Parathyroid adenoma (tissue), 2 donors: ENCODE measurements at regions not wholly inside any gene's neighbourhood (a gene's known extent, or its start where the extent isn't known, plus 50 kb on each side); places are given as distances from the start of the nearest gene placed in this dataset.

Experiments
- H2AFZ ChIP-seq: fragments of 300-600 bp; sonication (generic); one replicate; pipeline ENCODE4 v1.7.0; 2017; ENCODE audit warnings: antibody characterized with exemption, mild to moderate bottlenecking
- H3K27ac ChIP-seq: fragments of 300-600 bp; sonication (generic); one replicate; pipeline ENCODE4 v1.7.0; 2017
- H3K27me3 ChIP-seq: fragments of 300-600 bp; sonication (generic); one replicate; pipeline ENCODE4 v1.7.0; 2017; ENCODE audit warnings: low read length; ENCODE audit not compliant: control insufficient read depth, insufficient read depth
- H3K36me3 ChIP-seq: fragments of 300-600 bp; sonication (generic); one replicate; pipeline ENCODE4 v1.7.0; 2017; ENCODE audit warnings: low read length; ENCODE audit not compliant: control insufficient read depth, insufficient read depth
- H3K4me1 ChIP-seq: fragments of 300-600 bp; sonication (generic); one replicate; pipeline ENCODE4 v1.7.0; 2017; ENCODE audit warnings: control low read depth
- H3K4me2 ChIP-seq: fragments of 300-600 bp; sonication (generic); one replicate; pipeline ENCODE4 v1.7.0; 2017; ENCODE audit warnings: low read length
- H3K4me3 ChIP-seq: fragments of 300-600 bp; sonication (generic); one replicate; pipeline ENCODE4 v1.7.0; 2017; ENCODE audit warnings: low read depth, low read length
- H3K79me2 ChIP-seq: fragments of 300-600 bp; sonication (generic); one replicate; pipeline ENCODE4 v1.7.0; 2017; ENCODE audit warnings: control low read depth
- H3K9ac ChIP-seq: fragments of 300-600 bp; sonication (generic); one replicate; pipeline ENCODE4 v1.7.0; 2017; ENCODE audit warnings: mild to moderate bottlenecking
- H3K9me3 ChIP-seq: fragments of 300-600 bp; sonication (generic); one replicate; pipeline ENCODE4 v1.7.0; 2017; ENCODE audit warnings: low read length; ENCODE audit not compliant: control insufficient read depth
- TF ChIP-seq, protein P1 (sequence below): fragments of 300-600 bp; sonication (generic); IDR thresholded peaks from one replicate; pipeline ENCODE4 v1.7.0; 2017; ENCODE audit warnings: antibody characterized with exemption, mild to moderate bottlenecking
- donor health status: primary hyperparathyroidism.

- no peak overlapping the region for H3K4me3 ChIP-seq
- H3K4me2 ChIP-seq, result no peak overlapping the region
- H3K27me3 ChIP-seq, result no peaks in the 10 kb centered on the region
- no peaks in the 10 kb centered on the region for H3K36me3 ChIP-seq
- H3K79me2 ChIP-seq, result no peaks in the 10 kb centered on the region
- H2AFZ ChIP-seq, result no peak overlapping the region
- no peak overlapping the region for H3K27ac ChIP-seq
- no peaks in the 10 kb centered on the region for H3K9me3 ChIP-seq
- H3K9ac ChIP-seq, result no peak overlapping the region
- TF ChIP-seq, protein P1, sequence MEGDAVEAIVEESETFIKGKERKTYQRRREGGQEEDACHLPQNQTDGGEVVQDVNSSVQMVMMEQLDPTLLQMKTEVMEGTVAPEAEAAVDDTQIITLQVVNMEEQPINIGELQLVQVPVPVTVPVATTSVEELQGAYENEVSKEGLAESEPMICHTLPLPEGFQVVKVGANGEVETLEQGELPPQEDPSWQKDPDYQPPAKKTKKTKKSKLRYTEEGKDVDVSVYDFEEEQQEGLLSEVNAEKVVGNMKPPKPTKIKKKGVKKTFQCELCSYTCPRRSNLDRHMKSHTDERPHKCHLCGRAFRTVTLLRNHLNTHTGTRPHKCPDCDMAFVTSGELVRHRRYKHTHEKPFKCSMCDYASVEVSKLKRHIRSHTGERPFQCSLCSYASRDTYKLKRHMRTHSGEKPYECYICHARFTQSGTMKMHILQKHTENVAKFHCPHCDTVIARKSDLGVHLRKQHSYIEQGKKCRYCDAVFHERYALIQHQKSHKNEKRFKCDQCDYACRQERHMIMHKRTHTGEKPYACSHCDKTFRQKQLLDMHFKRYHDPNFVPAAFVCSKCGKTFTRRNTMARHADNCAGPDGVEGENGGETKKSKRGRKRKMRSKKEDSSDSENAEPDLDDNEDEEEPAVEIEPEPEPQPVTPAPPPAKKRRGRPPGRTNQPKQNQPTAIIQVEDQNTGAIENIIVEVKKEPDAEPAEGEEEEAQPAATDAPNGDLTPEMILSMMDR, result no peak
- no peaks in the 10 kb centered on the region for H3K4me1 ChIP-seq
Measured at GRCh38 chr16:65657071-65657494, 535.2 kb upstream of the CDH11 start.

GRCh38 chr16:65655802-65656201 lies 533.9 kb upstream of the CDH11 start:
- TF ChIP-seq, protein P1, result no peak
- no peaks in the 10 kb centered on the region for H3K4me1 ChIP-seq
- H2AFZ ChIP-seq, result no peak overlapping the region
- no peaks in the 10 kb centered on the region for H3K27me3 ChIP-seq
- no peaks in the 10 kb centered on the region for H3K9me3 ChIP-seq
- H3K9ac ChIP-seq, result no peak overlapping the region
- H3K27ac ChIP-seq, result no peak overlapping the region
- no peaks in the 10 kb centered on the region for H3K79me2 ChIP-seq
- H3K4me3 ChIP-seq, result no peak overlapping the region
- H3K4me2 ChIP-seq, result no peak overlapping the region
- H3K36me3 ChIP-seq, result no peaks in the 10 kb centered on the region

GRCh38 chr16:65648101-65648500 lies 526.2 kb upstream of the CDH11 start:
- Histone ChIP-seq H2AFZ (no peak overlapping the region), H3K36me3 (no peaks in the 10 kb centered on the region), H3K4me1 (no peaks in the 10 kb centered on the region), H3K4me2 (no peak overlapping the region), H3K79me2 (no peaks in the 10 kb centered on the region), H3K27ac (no peak overlapping the region), H3K4me3 (no peak overlapping the region), H3K9ac (no peak overlapping the region), H3K9me3 (no peaks in the 10 kb centered on the region), H3K27me3 (no peaks in the 10 kb centered on the region)
- TF ChIP-seq, protein P1, result no peak

- H3K9me3 ChIP-seq, result no peaks in the 10 kb centered on the region
- H3K4me3 ChIP-seq, result no peak overlapping the region
- H3K9ac ChIP-seq, result no peak overlapping the region
- H3K4me1 ChIP-seq, result no peaks in the 10 kb centered on the region
- no peaks in the 10 kb centered on the region for H3K79me2 ChIP-seq
- H3K27me3 ChIP-seq, result no peaks in the 10 kb centered on the region
- H3K4me2 ChIP-seq, result no peak overlapping the region
- H2AFZ ChIP-seq, result no peak overlapping the region
- TF ChIP-seq, protein P1, result no peak
- H3K36me3 ChIP-seq, result no peaks in the 10 kb centered on the region
- no peak overlapping the region for H3K27ac ChIP-seq
Measured at GRCh38 chr16:65644821-65645220, 523.0 kb upstream of the CDH11 start.

- no peaks in the 10 kb centered on the region for H3K9me3 ChIP-seq
- TF ChIP-seq, protein P1, result no peak
- H3K4me2 ChIP-seq, result no peak overlapping the region
- no peak overlapping the region for H2AFZ ChIP-seq
- H3K4me1 ChIP-seq, result no peaks in the 10 kb centered on the region
- H3K27ac ChIP-seq, result no peak overlapping the region
- H3K9ac ChIP-seq, result no peak overlapping the region
- no peaks in the 10 kb centered on the region for H3K36me3 ChIP-seq
- H3K27me3 ChIP-seq, result no peaks in the 10 kb centered on the region
- no peaks in the 10 kb centered on the region for H3K79me2 ChIP-seq
- H3K4me3 ChIP-seq, result no peak overlapping the region
Measured at GRCh38 chr16:65641762-65642289, 520.0 kb upstream of the CDH11 start.
